ENCODE measurements at regions not wholly inside any gene's neighbourhood (a gene's known extent, or its start where the extent isn't known, plus 50 kb on each side); places are given as distances from the start of the nearest gene placed in this dataset.

GRCh38 chr6:15997586-15998388 is 131.1 kb upstream of the MYLIP start:
- Histone ChIP-seq H3K4me3 (no peak overlapping the region), H3K27ac (no peak overlapping the region)

GRCh38 chr6:15996030-15996429 is 132.9 kb upstream of the MYLIP start:
- peak overlapping the region in 5 of 21 experiments; percentile 30 to 63 (median 41) for H3K27ac ChIP-seq
- H3K4me3 ChIP-seq = no peak overlapping the region

GRCh38 chr6:15995493-15995892 is 133.4 kb upstream of the MYLIP start:
- Histone ChIP-seq H3K4me3 (no peak overlapping the region), H3K27ac (peak overlapping the region in 6 of 21 experiments; percentile 30 to 63 (median 40))

DNA sequence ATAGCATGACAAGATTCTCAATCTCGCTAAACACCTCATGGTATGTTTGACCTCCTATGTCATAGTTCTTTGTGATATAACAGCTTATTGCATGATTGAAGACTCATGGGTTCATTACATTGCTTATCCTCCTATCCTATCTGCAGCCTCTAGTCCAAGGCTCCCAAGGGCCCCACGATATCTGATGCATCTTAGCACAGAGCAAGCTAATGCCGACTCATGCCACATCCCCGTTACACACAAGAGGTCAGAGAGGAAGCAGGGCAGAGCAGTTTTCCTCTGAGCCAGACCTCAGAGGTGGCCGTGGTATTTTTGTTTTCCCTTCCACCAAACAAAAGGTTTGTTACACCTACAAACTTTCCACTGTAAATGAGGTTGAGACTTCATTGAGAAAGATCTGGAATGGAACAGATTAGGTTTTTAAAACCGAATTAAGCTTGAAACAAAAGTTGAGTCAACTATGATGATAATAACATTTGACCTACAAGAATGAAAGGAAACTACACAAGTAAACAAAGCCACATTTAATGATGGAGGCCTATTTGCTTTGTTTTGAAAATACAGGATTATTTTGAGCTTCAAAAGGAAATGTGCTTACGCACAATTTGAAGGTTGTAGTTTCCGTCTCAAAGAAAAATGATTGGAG is 133.9 kb upstream of the MYLIP start:
- H3K27ac ChIP-seq = peak overlapping the region in 5 of 21 experiments; percentile 5 to 63 (median 38)
- no peak overlapping the region for H3K4me3 ChIP-seq

- Histone ChIP-seq H3K27ac (no peak overlapping the region), H3K4me3 (no peak overlapping the region)
Measured at GRCh38 chr6:15993716-15994228, 135.1 kb upstream of the MYLIP start.

GRCh38 chr6:15990179-15990578 is 138.7 kb upstream of the MYLIP start:
- H3K27ac ChIP-seq = no peak overlapping the region
- H3K4me3 ChIP-seq = no peak overlapping the region

- no peak overlapping the region for H3K27ac ChIP-seq
- no peak overlapping the region for H3K4me3 ChIP-seq
Measured at GRCh38 chr6:15989397-15989796, 139.5 kb upstream of the MYLIP start.

DNA sequence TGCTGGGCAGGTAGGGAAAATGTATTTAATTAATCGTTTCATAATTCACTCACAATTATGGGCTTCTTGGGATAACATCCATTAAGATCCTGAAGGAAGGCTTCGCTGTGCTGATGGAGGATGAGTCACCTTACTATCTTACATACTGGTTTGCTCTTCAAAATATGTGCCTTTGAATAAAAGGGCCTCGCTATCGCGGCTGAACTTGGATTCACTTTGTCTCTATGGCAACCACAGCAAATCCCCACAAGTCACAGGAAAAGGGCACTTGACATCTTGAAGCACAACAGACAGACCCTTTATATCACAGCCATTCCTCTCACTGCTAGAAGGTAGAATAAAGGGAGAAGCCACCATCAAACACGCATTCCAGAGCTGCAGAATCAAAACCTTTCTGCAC is 141.3 kb upstream of the MYLIP start:
- Histone ChIP-seq H3K4me3 (no peak overlapping the region), H3K27ac (no peak overlapping the region)

GRCh38 chr6:15986027-15986629 is 142.8 kb upstream of the MYLIP start:
- Histone ChIP-seq H3K27ac (no peak overlapping the region), H3K4me3 (no peak overlapping the region)

GRCh38 chr6:15985379-15985959 is 143.4 kb upstream of the MYLIP start:
- Histone ChIP-seq H3K27ac (no peak overlapping the region), H3K4me3 (no peak overlapping the region)

DNA sequence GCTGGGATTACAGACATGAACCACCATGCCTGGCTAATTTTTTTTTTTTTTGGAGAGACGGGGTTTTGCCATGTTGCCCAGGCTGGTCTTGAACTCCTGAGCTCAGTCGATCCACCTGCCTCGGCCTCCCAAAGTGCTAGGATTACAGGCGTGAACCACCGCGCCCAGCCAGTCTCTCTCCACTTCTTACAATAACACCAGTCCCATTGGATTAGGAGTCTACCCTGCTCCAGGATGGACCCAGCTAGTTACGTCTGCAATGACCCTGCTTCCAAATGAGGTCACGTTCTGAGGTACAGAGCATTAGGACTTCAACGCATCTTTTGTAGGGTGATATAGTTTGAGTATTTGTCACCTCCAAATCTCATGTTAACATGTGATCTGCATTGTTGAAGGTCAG is 146.9 kb upstream of the MYLIP start:
- H3K27ac ChIP-seq = no peak overlapping the region
- H3K4me3 ChIP-seq = no peak overlapping the region

GRCh38 chr6:15980801-15981200 is 148.1 kb upstream of the MYLIP start:
- Histone ChIP-seq H3K27ac (no peak overlapping the region), H3K4me3 (no peak overlapping the region)

DNA sequence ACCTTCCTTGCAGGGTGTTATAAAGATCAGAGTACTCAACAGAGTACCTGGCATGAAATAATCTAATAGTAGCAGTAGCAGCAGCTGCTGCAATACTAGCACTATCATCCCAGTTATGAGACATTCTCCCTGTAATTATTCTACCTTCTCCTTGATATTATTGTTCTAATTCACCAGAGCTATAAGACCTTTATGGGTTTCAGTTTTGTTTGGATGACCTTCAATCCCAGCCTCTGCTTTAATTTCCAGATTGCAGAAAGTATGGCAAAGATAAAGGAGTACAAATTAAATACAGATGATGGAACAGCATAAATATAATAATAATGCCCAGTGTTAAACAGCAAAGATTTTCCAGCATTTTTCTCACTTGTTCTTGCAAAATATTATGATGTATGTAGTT is 150.5 kb upstream of the MYLIP start:
- Histone ChIP-seq H3K27ac (no peak overlapping the region), H3K4me3 (no peak overlapping the region)

DNA sequence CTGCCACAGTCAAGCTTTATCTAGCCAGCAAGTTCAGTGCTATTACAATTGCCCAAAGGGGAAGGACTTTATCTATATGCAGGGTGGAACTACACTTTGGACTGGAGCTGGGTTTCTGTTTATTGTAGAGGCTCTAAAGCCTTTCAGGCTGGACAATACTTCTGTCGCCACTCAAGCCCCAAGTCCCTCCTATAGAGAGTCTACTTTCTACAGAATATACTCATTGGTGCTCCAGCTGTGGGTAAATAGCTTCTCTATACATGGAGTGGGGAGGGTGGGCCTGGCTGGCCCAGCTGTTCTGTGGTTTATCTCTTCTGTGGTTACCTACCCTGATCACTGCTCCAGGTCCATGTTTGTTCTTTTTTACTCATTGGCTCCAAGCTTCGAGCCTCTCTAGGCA is 151.8 kb upstream of the MYLIP start:
- no peak overlapping the region for H3K27ac ChIP-seq
- no peak overlapping the region for H3K4me3 ChIP-seq

DNA sequence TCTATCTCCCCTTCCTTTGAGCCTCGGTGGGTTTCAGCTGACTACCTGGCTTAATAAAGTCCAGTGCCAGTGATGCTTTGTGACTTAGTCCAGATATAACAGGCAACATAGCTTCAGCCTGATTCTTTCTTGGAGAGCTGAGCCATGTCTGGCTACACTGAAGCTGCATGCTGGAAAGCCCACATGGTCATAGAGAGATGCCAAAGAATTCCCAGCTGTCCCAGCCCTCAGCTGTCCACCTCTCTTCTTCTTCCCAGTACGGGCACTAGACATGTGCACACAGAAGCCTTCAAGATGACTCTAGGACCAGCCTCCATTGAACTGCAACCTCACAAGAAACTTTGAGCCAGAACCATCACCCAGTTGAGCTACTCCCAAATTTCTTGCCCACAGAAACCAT is 154.1 kb upstream of the MYLIP start:
- Histone ChIP-seq H3K4me3 (no peak overlapping the region), H3K27ac (no peak overlapping the region)

GRCh38 chr6:15970517-15970916 is 158.4 kb upstream of the MYLIP start:
- Histone ChIP-seq H3K4me3 (no peak overlapping the region), H3K27ac (no peak overlapping the region)

GRCh38 chr6:15969236-15969778 is 159.6 kb upstream of the MYLIP start:
- H3K27ac ChIP-seq = peak overlapping the region in 2 of 21 experiments; percentile 32 to 65
- H3K4me3 ChIP-seq = no peak overlapping the region

DNA sequence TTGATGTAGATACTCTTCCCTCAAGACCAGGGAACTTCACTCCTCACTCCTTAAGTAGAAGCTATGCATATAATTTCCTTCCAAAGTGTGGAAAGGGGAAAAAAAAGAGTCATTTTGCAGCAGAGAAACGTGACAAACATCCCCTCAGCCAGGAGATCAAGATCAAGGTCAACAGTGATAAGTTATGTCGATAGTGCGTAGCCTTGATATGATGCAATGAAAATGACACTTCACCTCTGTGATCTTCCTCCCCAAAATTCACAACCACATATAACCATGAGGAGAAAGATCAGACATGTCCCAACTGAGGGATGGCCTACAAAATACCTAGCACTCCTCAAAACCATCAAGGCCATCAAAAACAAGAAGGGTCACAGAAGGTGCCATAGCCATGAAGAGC is 160.4 kb upstream of the MYLIP start:
- no peak overlapping the region for H3K4me3 ChIP-seq
- no peak overlapping the region for H3K27ac ChIP-seq

GRCh38 chr6:15966000-15966520 is 162.8 kb upstream of the MYLIP start:
- H3K4me3 ChIP-seq = no peak overlapping the region
- H3K27ac ChIP-seq = no peak overlapping the region

DNA sequence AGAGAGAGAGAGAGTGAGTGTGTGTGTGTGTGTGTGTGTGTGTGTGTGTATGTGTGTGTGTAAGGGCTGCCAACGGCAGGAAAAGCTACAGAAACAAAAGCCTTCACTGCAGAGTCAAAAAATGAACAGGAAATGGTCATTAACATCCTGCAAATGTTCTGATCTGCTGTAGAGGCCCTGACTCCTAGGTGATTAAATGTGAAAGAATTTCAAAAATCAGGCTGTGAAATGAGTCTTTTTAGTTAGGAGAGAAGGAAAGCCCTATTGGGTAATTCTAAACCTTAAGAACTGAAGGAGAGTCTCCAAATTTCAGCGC is 166.5 kb upstream of the MYLIP start:
- no peak overlapping the region for H3K4me3 ChIP-seq
- H3K27ac ChIP-seq = peak overlapping the region in 4 of 21 experiments; percentile 12 to 51 (median 39)

All from skin epidermis (tissue), 12 donors.